ENCODE measurements at regions not wholly inside any gene's neighbourhood (a gene's known extent, or its start where the extent isn't known, plus 50 kb on each side); places are given as distances from the start of the nearest gene placed in this dataset.

- Histone ChIP-seq H3K36me3 (no peaks in the 10 kb centered on the region), H3K27me3 (no peaks in the 10 kb centered on the region), H3K4me3 (no peak overlapping the region), H3K4me1 (peaks cover 6% of the 10 kb centered on the region; the same call in 1 of the 2 replicates), H4K20me1 (no peaks in the 10 kb centered on the region), H3K9ac (no peak overlapping the region), H3K4me2 (no peak overlapping the region), H3K9me3 (no peaks in the 10 kb centered on the region), H3K27ac (no peak overlapping the region)
- TF ChIP-seq Cebpa-rat (IDR thresholded peaks at IDR 0.05): no peak
Observed at GRCh38 chr3:66606868-66607267, 106.0 kb upstream of the LRIG1 start.

GRCh38 chr3:66609660-66610561, 109.1 kb upstream of the LRIG1 start:
- Histone ChIP-seq H3K36me3 (no peaks in the 10 kb centered on the region), H3K9ac (no peak overlapping the region), H3K9me3 (no peaks in the 10 kb centered on the region), H3K27ac (no peak overlapping the region), H3K4me2 (no peak overlapping the region), H4K20me1 (no peaks in the 10 kb centered on the region), H3K4me1 (no peaks in the 10 kb centered on the region), H3K4me3 (no peak overlapping the region), H3K27me3 (no peaks in the 10 kb centered on the region)
- TF ChIP-seq Cebpa-rat (IDR thresholded peaks at IDR 0.05): no peak

- H3K27ac ChIP-seq: no peak overlapping the region
Observed at GRCh38 chr3:66610562-66610909, 109.7 kb upstream of the LRIG1 start.

GRCh38 chr3:66615643-66616301, 115.0 kb upstream of the LRIG1 start:
- Histone ChIP-seq H4K20me1 (no peaks in the 10 kb centered on the region), H3K27ac (no peak overlapping the region)

More at GRCh38 chr3:66610562-66610909, 109.7 kb upstream of the LRIG1 start:
- H3K9ac ChIP-seq: no peak overlapping the region
- no peaks in the 10 kb centered on the region for H3K27me3 ChIP-seq
- no peaks in the 10 kb centered on the region for H3K4me1 ChIP-seq
- H3K4me2 ChIP-seq: no peak overlapping the region
- no peak for TF ChIP-seq Cebpa-rat (IDR thresholded peaks at IDR 0.05)
- H4K20me1 ChIP-seq: no peaks in the 10 kb centered on the region
- no peaks in the 10 kb centered on the region for H3K9me3 ChIP-seq
- no peaks in the 10 kb centered on the region for H3K36me3 ChIP-seq
- H3K4me3 ChIP-seq: no peak overlapping the region

GRCh38 chr3:66617351-66617750, 116.5 kb upstream of the LRIG1 start:
- TF ChIP-seq Cebpa-rat (IDR thresholded peaks at IDR 0.05): no peak
- no peak overlapping the region for H3K4me3 ChIP-seq
- no peaks in the 10 kb centered on the region for H3K36me3 ChIP-seq
- no peaks in the 10 kb centered on the region for H4K20me1 ChIP-seq
- H3K27me3 ChIP-seq: no peaks in the 10 kb centered on the region
- H3K27ac ChIP-seq: no peak overlapping the region
- no peak overlapping the region for H3K9ac ChIP-seq
- H3K9me3 ChIP-seq: no peaks in the 10 kb centered on the region
- H3K4me1 ChIP-seq: no peaks in the 10 kb centered on the region
- H3K4me2 ChIP-seq: no peak overlapping the region

More at GRCh38 chr3:66615643-66616301, 115.0 kb upstream of the LRIG1 start:
- H3K4me3 ChIP-seq: no peak overlapping the region
- no peak for TF ChIP-seq Cebpa-rat (IDR thresholded peaks at IDR 0.05)
- H3K4me2 ChIP-seq: no peak overlapping the region
- H3K9me3 ChIP-seq: no peaks in the 10 kb centered on the region
- no peaks in the 10 kb centered on the region for H3K36me3 ChIP-seq
- no peaks in the 10 kb centered on the region for H3K27me3 ChIP-seq
- H3K9ac ChIP-seq: no peak overlapping the region
- H3K4me1 ChIP-seq: no peaks in the 10 kb centered on the region

GRCh38 chr3:66618066-66618465, 117.2 kb upstream of the LRIG1 start:
- no peaks in the 10 kb centered on the region for H3K4me1 ChIP-seq
- H4K20me1 ChIP-seq: no peaks in the 10 kb centered on the region
- H3K9me3 ChIP-seq: no peaks in the 10 kb centered on the region
- H3K4me3 ChIP-seq: no peak overlapping the region
- TF ChIP-seq Cebpa-rat (IDR thresholded peaks at IDR 0.05): no peak
- no peak overlapping the region for H3K27ac ChIP-seq
- no peaks in the 10 kb centered on the region for H3K36me3 ChIP-seq
- H3K27me3 ChIP-seq: no peaks in the 10 kb centered on the region
- H3K4me2 ChIP-seq: no peak overlapping the region
- no peak overlapping the region for H3K9ac ChIP-seq

GRCh38 chr3:66620296-66620695, 119.5 kb upstream of the LRIG1 start:
- H3K36me3 ChIP-seq: no peaks in the 10 kb centered on the region
- H3K4me3 ChIP-seq: no peak overlapping the region
- no peaks in the 10 kb centered on the region for H3K4me1 ChIP-seq
- H3K9ac ChIP-seq: no peak overlapping the region
- no peaks in the 10 kb centered on the region for H3K27me3 ChIP-seq
- H4K20me1 ChIP-seq: no peaks in the 10 kb centered on the region
- no peak overlapping the region for H3K4me2 ChIP-seq
- no peak overlapping the region for H3K27ac ChIP-seq
- no peaks in the 10 kb centered on the region for H3K9me3 ChIP-seq
- no peak for TF ChIP-seq Cebpa-rat (IDR thresholded peaks at IDR 0.05)

- Histone ChIP-seq H3K36me3 (no peaks in the 10 kb centered on the region), H3K9ac (no peak overlapping the region), H3K27me3 (no peaks in the 10 kb centered on the region), H3K4me2 (no peak overlapping the region), H3K4me1 (no peaks in the 10 kb centered on the region), H4K20me1 (no peaks in the 10 kb centered on the region), H3K27ac (no peak overlapping the region), H3K9me3 (no peaks in the 10 kb centered on the region), H3K4me3 (no peak overlapping the region)
- no peak for TF ChIP-seq Cebpa-rat (IDR thresholded peaks at IDR 0.05)
Observed at GRCh38 chr3:66622756-66623457, 122.1 kb upstream of the LRIG1 start.

GRCh38 chr3:66625505-66626216, 124.8 kb upstream of the LRIG1 start:
- no peaks in the 10 kb centered on the region for H3K9me3 ChIP-seq
- H3K4me1 ChIP-seq: no peaks in the 10 kb centered on the region
- H3K27ac ChIP-seq: no peak overlapping the region
- no peaks in the 10 kb centered on the region for H3K36me3 ChIP-seq
- H3K27me3 ChIP-seq: no peaks in the 10 kb centered on the region
- TF ChIP-seq Cebpa-rat (IDR thresholded peaks at IDR 0.05): no peak
- H3K4me3 ChIP-seq: no peak overlapping the region
- H3K4me2 ChIP-seq: no peak overlapping the region
- no peak overlapping the region for H3K9ac ChIP-seq
- H4K20me1 ChIP-seq: no peaks in the 10 kb centered on the region
